ENCODE measurements at regions not wholly inside any gene's neighbourhood (a gene's known extent, or its start where the extent isn't known, plus 50 kb on each side); places are given as distances from the start of the nearest gene placed in this dataset.
"Not testable (repeated sequence)": the region's sequence is repeated elsewhere in the genome, so short reads cannot be mapped to it uniquely, and the experiment has no call there.

DNA sequence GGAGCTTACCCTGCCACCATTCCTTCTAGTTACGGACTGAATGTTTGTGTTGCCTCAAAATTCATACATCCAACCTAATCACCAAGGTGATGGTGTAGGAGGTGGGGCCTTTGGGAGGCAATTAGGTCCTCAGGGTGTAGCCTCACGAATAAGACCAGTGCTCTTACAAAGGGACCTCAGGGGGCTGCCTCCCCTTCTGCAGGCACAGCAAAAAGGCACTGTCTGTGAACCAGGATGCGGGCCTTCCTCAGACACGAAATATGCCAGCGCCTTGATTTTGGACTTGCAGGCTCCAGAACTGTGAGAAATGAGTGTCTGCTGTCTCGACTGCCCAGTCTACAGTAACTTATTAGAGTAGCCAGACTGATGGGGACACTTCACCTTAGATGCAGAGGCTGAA is 150.4 kb upstream of the HDAC4 start:
- 83 to 89% (median 87%) methylated on average over 6 of the region's 6 CpGs for WGBS, 3 donors
- Histone ChIP-seq H3K4me3 (ENCODE audit: low read depth in 1 of 3, low read length in 3 of 3) (no peak overlapping the region), H3K4me1 (ENCODE audit: control insufficient read depth in 3 of 3, insufficient read depth in 2 of 3, low read depth in 1 of 3, low read length in 2 of 3) (no peaks in the 10 kb centered on the region), H3K9me3 (ENCODE audit: control insufficient read depth in 2 of 2, insufficient read depth in 1 of 2, low read depth in 1 of 2, low read length in 1 of 2) (no peaks in the 10 kb centered on the region), H3K27ac (ENCODE audit: low read depth in 1 of 3, low read length in 2 of 3) (no peak overlapping the region), H3K27me3 (ENCODE audit: control insufficient read depth in 3 of 3, insufficient read depth in 3 of 3, low read length in 3 of 3) (peaks cover 0 to 2% (median 0%) of the 10 kb centered on the region in 3 donors), H3K36me3 (ENCODE audit: control insufficient read depth in 3 of 3, insufficient read depth in 2 of 3, low read depth in 1 of 3, low read length in 3 of 3) (no peaks in the 10 kb centered on the region)
- FAIRE-seq (no peak), DNase-seq (no peak)

GRCh38 chr2:239550357-239550756 is 149.5 kb upstream of the HDAC4 start:
- peaks cover 0 to 2% (median 0%) of the 10 kb centered on the region in 3 donors for H3K27me3 ChIP-seq (ENCODE audit: control insufficient read depth in 3 of 3, insufficient read depth in 3 of 3, low read length in 3 of 3)
- WGBS, 3 donors: 47 to 49% (median 48%) methylated on average over 3 of the region's 3 CpGs
- DNase-seq (no peak), FAIRE-seq (no peak)
- no peaks in the 10 kb centered on the region for H3K4me1 ChIP-seq (ENCODE audit: control insufficient read depth in 3 of 3, insufficient read depth in 2 of 3, low read depth in 1 of 3, low read length in 2 of 3)
- H3K4me3 ChIP-seq (ENCODE audit: low read depth in 1 of 3, low read length in 3 of 3): no peak overlapping the region
- no peaks in the 10 kb centered on the region for H3K36me3 ChIP-seq (ENCODE audit: control insufficient read depth in 3 of 3, insufficient read depth in 2 of 3, low read depth in 1 of 3, low read length in 3 of 3)
- no peaks in the 10 kb centered on the region for H3K9me3 ChIP-seq (ENCODE audit: control insufficient read depth in 2 of 2, insufficient read depth in 1 of 2, low read depth in 1 of 2, low read length in 1 of 2)
- H3K27ac ChIP-seq (ENCODE audit: low read depth in 1 of 3, low read length in 2 of 3): no peak overlapping the region

- Histone ChIP-seq H3K36me3 (ENCODE audit: control insufficient read depth in 3 of 3, insufficient read depth in 2 of 3, low read depth in 1 of 3, low read length in 3 of 3) (no peaks in the 10 kb centered on the region), H3K9me3 (ENCODE audit: control insufficient read depth in 2 of 2, insufficient read depth in 1 of 2, low read depth in 1 of 2, low read length in 1 of 2) (no peaks in the 10 kb centered on the region), H3K27ac (ENCODE audit: low read depth in 1 of 3, low read length in 2 of 3) (no peak overlapping the region), H3K4me3 (ENCODE audit: low read depth in 1 of 3, low read length in 3 of 3) (no peak overlapping the region), H3K4me1 (ENCODE audit: control insufficient read depth in 3 of 3, insufficient read depth in 2 of 3, low read depth in 1 of 3, low read length in 2 of 3) (no peaks in the 10 kb centered on the region), H3K27me3 (ENCODE audit: control insufficient read depth in 3 of 3, insufficient read depth in 3 of 3, low read length in 3 of 3) (peaks cover 0 to 2% (median 0%) of the 10 kb centered on the region in 3 donors)
- FAIRE-seq: no peak
- DNase-seq: no peak
- 84 to 93% (median 92%) methylated on average over 10 of the region's 10 CpGs for WGBS, 3 donors
Observed at GRCh38 chr2:239549711-239550255, 149.0 kb upstream of the HDAC4 start.

- no peak for DNase-seq
- H3K27me3 ChIP-seq (ENCODE audit: control insufficient read depth in 3 of 3, insufficient read depth in 3 of 3, low read length in 3 of 3): peaks cover 0 to 2% (median 0%) of the 10 kb centered on the region in 3 donors
- H3K36me3 ChIP-seq (ENCODE audit: control insufficient read depth in 3 of 3, insufficient read depth in 2 of 3, low read depth in 1 of 3, low read length in 3 of 3): no peaks in the 10 kb centered on the region
Observed at GRCh38 chr2:239548965-239549595, 148.3 kb upstream of the HDAC4 start.

GRCh38 chr2:239548451-239548871 is 147.6 kb upstream of the HDAC4 start:
- 66 to 82% (median 76%) methylated on average over 12 of the region's 12 CpGs for WGBS, 3 donors
- H3K9me3 ChIP-seq (ENCODE audit: control insufficient read depth in 2 of 2, insufficient read depth in 1 of 2, low read depth in 1 of 2, low read length in 1 of 2): no peaks in the 10 kb centered on the region
- FAIRE-seq (no peak), DNase-seq (no peak)
- no peak overlapping the region for H3K4me3 ChIP-seq (ENCODE audit: low read depth in 1 of 3, low read length in 3 of 3)
- H3K27ac ChIP-seq (ENCODE audit: low read depth in 1 of 3, low read length in 2 of 3): no peak overlapping the region
- H3K4me1 ChIP-seq (ENCODE audit: control insufficient read depth in 3 of 3, insufficient read depth in 2 of 3, low read depth in 1 of 3, low read length in 2 of 3): no peaks in the 10 kb centered on the region
- peaks cover 0 to 2% (median 2%) of the 10 kb centered on the region in 3 donors for H3K27me3 ChIP-seq (ENCODE audit: control insufficient read depth in 3 of 3, insufficient read depth in 3 of 3, low read length in 3 of 3)
- H3K36me3 ChIP-seq (ENCODE audit: control insufficient read depth in 3 of 3, insufficient read depth in 2 of 3, low read depth in 1 of 3, low read length in 3 of 3): no peaks in the 10 kb centered on the region

More at GRCh38 chr2:239548965-239549595, 148.3 kb upstream of the HDAC4 start:
- Histone ChIP-seq H3K9me3 (ENCODE audit: control insufficient read depth in 2 of 2, insufficient read depth in 1 of 2, low read depth in 1 of 2, low read length in 1 of 2) (no peaks in the 10 kb centered on the region), H3K4me1 (ENCODE audit: control insufficient read depth in 3 of 3, insufficient read depth in 2 of 3, low read depth in 1 of 3, low read length in 2 of 3) (no peaks in the 10 kb centered on the region), H3K4me3 (ENCODE audit: low read depth in 1 of 3, low read length in 3 of 3) (no peak overlapping the region), H3K27ac (ENCODE audit: low read depth in 1 of 3, low read length in 2 of 3) (no peak overlapping the region)
- 74 to 82% (median 76%) methylated on average over 16 of the region's 16 CpGs for WGBS, 3 donors
- FAIRE-seq: no peak

GRCh38 chr2:239547140-239547539 is 146.3 kb upstream of the HDAC4 start:
- not testable (repeated sequence) for H3K9me3 ChIP-seq (ENCODE audit: control insufficient read depth in 2 of 2, insufficient read depth in 1 of 2, low read depth in 1 of 2, low read length in 1 of 2); H3K4me3 ChIP-seq (ENCODE audit: low read depth in 1 of 3, low read length in 3 of 3); H3K27ac ChIP-seq (ENCODE audit: low read depth in 1 of 3, low read length in 2 of 3); H3K36me3 ChIP-seq (ENCODE audit: control insufficient read depth in 3 of 3, insufficient read depth in 2 of 3, low read depth in 1 of 3, low read length in 3 of 3); FAIRE-seq; DNase-seq; H3K4me1 ChIP-seq (ENCODE audit: control insufficient read depth in 3 of 3, insufficient read depth in 2 of 3, low read depth in 1 of 3, low read length in 2 of 3); H3K27me3 ChIP-seq (ENCODE audit: control insufficient read depth in 3 of 3, insufficient read depth in 3 of 3, low read length in 3 of 3)
- 88 to 95% (median 89%) methylated on average over 3 of the region's 3 CpGs for WGBS, 3 donors

GRCh38 chr2:239546541-239546940 is 145.7 kb upstream of the HDAC4 start:
- Histone ChIP-seq H3K4me1 (ENCODE audit: control insufficient read depth in 3 of 3, insufficient read depth in 2 of 3, low read depth in 1 of 3, low read length in 2 of 3) (no peaks in the 10 kb centered on the region), H3K27me3 (ENCODE audit: control insufficient read depth in 3 of 3, insufficient read depth in 3 of 3, low read length in 3 of 3) (peaks cover 0 to 2% (median under 1%) of the 10 kb centered on the region in 3 donors), H3K9me3 (ENCODE audit: control insufficient read depth in 2 of 2, insufficient read depth in 1 of 2, low read depth in 1 of 2, low read length in 1 of 2) (no peaks in the 10 kb centered on the region), H3K27ac (ENCODE audit: low read depth in 1 of 3, low read length in 2 of 3) (no peak overlapping the region), H3K4me3 (ENCODE audit: low read depth in 1 of 3, low read length in 3 of 3) (no peak overlapping the region), H3K36me3 (ENCODE audit: control insufficient read depth in 3 of 3, insufficient read depth in 2 of 3, low read depth in 1 of 3, low read length in 3 of 3) (no peaks in the 10 kb centered on the region)
- DNase-seq (no peak), FAIRE-seq (no peak)
- 77 to 92% (median 77%) methylated on average over 9 of the region's 9 CpGs for WGBS, 3 donors

DNA sequence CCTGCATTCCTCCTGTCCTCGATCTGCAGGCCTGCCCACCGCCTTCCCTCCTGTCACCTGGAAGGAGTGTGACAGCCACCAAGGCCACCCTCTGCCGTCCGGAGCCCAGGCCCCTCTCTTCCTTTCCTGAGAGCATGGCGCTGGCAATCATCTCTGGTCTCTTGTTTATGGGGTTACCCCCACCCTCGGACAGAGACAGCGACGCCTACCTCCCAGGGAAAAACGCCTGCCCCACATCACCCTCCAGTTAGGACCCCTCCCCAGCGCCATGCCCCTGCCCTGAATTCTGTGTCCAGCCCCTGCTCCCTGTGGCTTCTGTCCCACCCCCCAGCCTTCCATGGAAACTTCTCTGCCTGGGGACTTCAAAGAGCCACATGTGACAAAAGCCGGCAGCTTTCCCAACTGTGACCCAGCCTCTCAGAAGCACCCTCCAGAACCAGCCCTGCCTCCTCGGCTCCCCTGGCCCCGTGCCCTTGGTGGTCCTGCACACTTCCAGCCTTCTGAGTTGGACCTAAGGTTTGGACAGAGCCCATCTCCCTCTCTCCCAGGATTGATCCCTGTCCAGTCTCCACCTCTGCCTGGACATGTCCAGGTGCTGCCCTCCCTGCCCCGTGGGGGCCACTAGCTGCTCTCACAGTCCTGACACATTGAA is 145.0 kb upstream of the HDAC4 start:
- Histone ChIP-seq H3K9me3 (ENCODE audit: control insufficient read depth in 2 of 2, insufficient read depth in 1 of 2, low read depth in 1 of 2, low read length in 1 of 2) (no peaks in the 10 kb centered on the region), H3K27me3 (ENCODE audit: control insufficient read depth in 3 of 3, insufficient read depth in 3 of 3, low read length in 3 of 3) (peaks cover 0 to 2% (median 0%) of the 10 kb centered on the region in 3 donors), H3K27ac (ENCODE audit: low read depth in 1 of 3, low read length in 2 of 3) (no peak overlapping the region), H3K4me1 (ENCODE audit: control insufficient read depth in 3 of 3, insufficient read depth in 2 of 3, low read depth in 1 of 3, low read length in 2 of 3) (no peaks in the 10 kb centered on the region), H3K4me3 (ENCODE audit: low read depth in 1 of 3, low read length in 3 of 3) (no peak overlapping the region), H3K36me3 (ENCODE audit: control insufficient read depth in 3 of 3, insufficient read depth in 2 of 3, low read depth in 1 of 3, low read length in 3 of 3) (no peaks in the 10 kb centered on the region)
- WGBS, 3 donors: 68 to 88% (median 73%) methylated on average over 14 of the region's 14 CpGs
- FAIRE-seq (no peak), DNase-seq (no peak)

Measured in small intestine (tissue), 7 donors.